ENCODE measurements at regions not wholly inside any gene's neighbourhood (a gene's known extent, or its start where the extent isn't known, plus 50 kb on each side); places are given as distances from the start of the nearest gene placed in this dataset.

- no peak for DNase-seq (ENCODE audit: low spot score)
Measured at GRCh38 chr17:55634702-55635101, 88.0 kb downstream of the TMEM100 start.

DNA sequence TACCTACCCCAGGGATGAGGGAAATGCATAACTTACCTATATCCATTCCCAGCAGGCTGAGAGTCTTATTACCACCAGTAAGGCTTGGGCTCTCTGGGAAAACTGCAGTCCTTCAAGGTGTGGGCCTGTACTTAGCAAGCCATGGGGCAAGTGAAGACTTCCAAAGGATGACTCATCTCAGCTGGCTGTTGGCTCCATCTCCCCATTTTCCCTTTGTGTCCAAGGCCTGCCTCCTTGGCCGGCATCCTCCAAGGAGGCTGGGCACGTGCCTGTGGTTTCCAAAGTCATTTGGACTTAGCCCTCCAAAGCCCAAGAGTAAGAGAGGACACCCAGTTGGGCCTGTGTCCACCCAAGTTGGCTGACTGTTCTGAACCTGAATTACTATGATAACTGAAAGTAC, 89.8 kb downstream of the TMEM100 start:
- no peak for DNase-seq (ENCODE audit: low spot score)

DNA sequence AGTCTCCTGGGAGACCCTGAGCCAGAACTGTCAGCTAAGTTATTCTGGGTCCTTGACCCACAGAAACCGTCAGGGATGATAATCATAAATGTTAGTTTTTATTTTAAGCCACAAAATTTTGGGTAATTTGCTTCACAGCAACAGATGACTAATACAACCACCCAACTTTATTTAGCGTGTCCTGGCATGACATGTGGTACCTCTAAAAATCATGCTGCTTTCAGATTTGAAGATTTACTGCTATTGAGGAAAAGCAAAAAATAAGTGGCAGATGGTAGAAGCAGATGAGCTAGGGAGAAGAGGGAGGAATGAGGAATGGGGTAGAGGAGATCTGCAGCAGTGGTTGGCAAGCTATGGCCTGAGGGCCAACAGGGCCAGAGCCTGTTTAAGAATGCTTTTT, 90.4 kb downstream of the TMEM100 start:
- no peak for DNase-seq (ENCODE audit: low spot score)

DNA sequence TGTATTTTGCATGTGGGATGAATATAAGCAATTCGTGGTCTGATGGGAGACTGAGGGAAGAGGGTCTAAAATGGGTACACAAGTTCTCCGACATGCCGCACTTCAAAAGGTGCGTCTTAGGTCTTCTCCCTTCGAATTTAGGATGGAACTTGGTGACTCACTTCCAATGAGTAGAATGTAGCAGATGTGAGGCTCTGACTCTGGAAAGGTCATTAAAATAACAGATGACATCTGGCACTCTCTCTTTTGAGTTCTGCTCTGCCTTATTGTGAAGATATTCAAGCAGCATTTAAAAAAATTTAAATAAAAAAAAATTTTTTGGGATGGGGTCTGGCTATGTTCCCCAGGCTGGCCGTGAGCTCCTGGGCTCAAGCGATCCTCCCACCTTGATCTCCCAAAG, 92.7 kb downstream of the TMEM100 start:
- DNase-seq (ENCODE audit: low spot score): no peak

DNA sequence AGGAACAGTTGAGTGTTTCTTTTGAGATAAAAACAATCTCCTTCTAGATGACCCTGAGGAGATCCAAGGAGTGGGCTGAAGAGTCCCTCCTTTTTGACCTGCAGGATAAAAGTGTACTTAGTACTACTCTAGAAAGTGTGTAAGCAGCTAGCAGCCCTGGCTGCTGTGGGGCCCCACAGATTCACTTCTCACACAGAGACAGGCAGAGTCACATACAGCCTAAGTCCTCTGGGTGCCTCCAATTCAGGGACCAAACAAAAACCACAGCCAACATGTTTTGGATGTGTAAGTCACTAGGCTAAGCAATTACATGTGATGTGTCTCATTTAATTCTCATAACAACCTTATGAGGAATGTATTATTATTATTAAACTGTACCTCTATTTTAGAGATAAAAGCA, 97.1 kb downstream of the TMEM100 start:
- DNase-seq (ENCODE audit: low spot score): no peak

DNA sequence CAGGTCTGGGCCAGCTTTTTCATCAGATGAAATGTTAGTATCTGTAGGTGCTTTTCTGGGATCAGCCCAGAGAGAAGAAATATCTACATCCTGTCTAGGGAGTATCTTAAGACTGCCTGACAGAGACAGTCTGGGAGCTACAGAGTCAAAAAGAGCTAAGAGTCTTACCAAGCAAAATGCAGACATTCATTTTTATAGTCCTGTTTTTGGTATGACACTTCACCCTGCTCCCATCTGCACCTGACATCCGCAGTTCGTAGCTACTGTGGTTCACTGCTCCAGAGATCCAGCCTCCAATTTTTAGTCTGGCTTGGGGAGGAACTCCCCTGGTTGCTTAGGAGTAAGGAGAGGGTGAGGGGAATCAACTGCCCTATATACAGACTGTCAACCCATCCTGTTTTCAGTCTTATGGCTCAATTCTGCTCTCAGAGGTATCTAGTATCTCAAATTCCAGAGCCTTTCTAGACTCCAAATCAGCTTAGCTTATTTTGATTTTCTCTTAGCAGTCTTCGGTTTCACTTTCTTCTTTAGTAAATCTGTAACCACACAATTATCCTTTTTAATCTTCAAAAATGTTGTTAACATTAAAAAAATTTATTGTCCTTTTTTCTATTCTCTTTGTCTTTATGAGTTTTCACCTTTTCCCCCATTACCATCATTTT, 97.8 kb downstream of the TMEM100 start:
- DNase-seq (ENCODE audit: low spot score): no peak

DNA sequence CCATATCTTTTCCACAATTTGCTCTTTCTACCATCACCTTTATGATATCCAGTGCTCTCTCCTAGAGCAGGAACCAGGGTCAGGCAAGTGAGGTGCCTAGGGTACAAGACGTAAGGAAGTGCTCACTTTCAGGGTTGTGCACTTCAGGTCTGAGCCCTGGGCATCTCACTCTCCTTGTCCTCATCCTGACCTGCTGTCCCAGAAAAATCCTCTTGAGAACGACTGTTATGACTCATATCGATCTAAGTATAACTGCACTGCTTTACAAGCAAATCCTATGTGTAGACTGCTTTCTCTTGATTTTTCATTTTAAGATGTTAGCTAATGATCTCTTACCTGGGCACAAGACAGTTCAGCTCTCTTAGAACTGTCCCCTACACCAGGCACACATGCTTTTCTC, 100.1 kb downstream of the TMEM100 start:
- DNase-seq (ENCODE audit: low spot score): no peak

GRCh38 chr17:55620945-55621344, 101.7 kb downstream of the TMEM100 start:
- no peak for DNase-seq (ENCODE audit: low spot score)

GRCh38 chr17:55620023-55620422, 102.6 kb downstream of the TMEM100 start:
- DNase-seq (ENCODE audit: low spot score): no peak

GRCh38 chr17:55617441-55617840, 105.2 kb downstream of the TMEM100 start:
- DNase-seq (ENCODE audit: low spot score): no peak

GRCh38 chr17:55614061-55614460, 102.8 kb upstream of the SMIM36 start:
- DNase-seq (ENCODE audit: low spot score): no peak

DNA sequence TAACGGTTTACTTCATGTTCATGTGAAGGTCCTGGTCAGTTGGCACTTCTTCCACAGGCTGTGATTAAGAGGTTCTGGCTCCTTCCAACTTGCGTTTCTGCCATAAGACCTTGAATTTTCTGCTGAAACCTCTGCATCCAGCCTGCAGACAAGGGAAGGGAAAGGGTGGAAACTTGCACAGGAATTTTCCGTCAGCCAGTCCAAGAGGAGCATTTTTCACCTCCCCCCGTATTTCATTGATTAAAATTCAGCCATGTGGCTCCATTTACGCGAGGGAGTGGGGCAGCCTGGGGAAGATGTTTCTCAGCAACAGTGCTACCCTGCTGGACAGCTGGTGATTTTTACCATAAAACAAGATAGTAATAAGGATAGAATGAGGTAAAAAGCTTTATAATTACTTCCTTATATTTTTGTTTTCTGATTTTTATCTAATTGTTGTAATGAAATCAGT, 101.5 kb upstream of the SMIM36 start:
- no peak for DNase-seq (ENCODE audit: low spot score)

GRCh38 chr17:55607731-55608341, 96.6 kb upstream of the SMIM36 start:
- no peak for DNase-seq (ENCODE audit: low spot score)

GRCh38 chr17:55606488-55606815, 95.2 kb upstream of the SMIM36 start:
- no peak for DNase-seq (ENCODE audit: low spot score)

DNA sequence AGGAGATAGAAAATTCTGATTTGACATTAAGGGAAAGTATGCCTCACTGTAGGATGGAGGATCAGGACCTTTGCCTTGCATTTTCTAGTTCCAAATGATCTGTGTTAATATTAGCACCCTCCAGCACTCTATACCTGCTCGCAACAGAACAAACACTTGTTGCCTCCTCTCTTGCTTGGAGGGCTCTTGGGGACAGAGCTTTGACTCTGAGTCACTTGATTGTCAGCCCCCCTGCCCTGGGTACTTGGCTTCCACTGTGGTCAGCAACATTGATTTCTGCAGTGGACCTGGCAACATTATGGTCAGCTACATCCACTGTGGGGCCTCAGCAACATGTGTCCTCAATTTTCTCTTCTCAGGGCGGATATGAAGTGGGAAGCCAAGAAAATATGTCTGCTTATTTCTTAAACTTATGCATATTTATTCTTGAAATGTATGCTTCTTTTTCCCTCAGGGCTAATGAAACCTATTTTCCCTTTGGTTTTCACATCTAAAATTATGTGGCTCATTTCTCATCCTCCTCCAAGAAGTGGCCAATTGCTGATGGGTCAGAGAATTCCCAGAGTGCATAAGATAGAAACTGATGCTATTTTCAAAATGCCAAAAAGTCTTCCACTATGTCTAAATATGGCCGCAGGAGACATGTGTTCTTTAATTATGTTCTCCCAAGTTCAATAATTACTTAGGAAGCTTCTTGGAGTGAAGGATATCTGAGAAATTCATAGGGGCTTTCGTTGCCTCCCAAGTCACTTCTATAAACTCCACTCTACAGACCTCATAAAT, 94.6 kb upstream of the SMIM36 start:
- no peak for DNase-seq (ENCODE audit: low spot score)

DNA sequence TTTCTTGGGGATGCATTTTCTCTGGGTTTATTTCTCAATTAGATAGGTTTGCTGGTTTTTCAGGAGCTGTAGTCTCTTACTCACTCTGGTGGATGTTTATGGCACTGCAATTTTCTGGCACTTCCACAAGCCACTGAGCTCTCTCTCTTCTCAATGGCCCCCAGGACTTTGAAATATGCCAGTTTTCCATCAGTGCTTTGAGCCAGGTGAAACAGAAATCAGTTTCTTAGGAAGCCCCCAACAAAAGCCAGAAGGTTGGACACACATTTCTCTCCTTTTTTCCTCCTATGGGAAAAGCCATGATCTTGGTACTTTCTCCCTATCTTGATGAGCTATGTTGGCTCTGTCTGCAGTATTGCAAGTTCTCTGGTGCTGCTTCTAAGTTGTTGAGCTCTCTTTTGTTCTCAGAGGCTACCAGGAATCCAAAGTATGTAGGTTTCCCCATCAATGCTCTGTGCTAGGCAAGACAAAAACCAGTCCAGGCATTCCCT, 90.7 kb upstream of the SMIM36 start:
- DNase-seq (ENCODE audit: low spot score): peak; percentile 40

DNA sequence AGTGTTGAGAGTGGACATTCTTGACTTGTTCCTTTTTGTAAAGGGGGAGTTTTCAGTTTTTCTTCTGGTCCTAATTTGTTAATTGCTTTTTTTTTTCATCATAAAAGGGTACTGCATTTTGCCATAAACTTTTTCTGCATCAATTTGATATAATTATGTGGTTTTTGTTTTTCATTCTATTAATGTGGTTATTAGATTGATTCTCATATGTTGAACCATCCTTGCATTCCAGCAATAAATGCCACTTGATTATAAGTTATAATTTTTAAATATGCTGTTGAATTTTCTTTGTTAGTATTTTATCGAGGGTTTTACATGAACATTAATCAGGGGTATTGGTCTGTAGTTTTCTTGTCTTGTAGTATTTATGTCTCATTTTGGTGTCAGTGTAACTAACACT, 87.2 kb upstream of the SMIM36 start:
- no peak for DNase-seq (ENCODE audit: low spot score)

- no peak for DNase-seq (ENCODE audit: low spot score)
Measured at GRCh38 chr17:55588446-55589242, 77.4 kb upstream of the SMIM36 start.

DNA sequence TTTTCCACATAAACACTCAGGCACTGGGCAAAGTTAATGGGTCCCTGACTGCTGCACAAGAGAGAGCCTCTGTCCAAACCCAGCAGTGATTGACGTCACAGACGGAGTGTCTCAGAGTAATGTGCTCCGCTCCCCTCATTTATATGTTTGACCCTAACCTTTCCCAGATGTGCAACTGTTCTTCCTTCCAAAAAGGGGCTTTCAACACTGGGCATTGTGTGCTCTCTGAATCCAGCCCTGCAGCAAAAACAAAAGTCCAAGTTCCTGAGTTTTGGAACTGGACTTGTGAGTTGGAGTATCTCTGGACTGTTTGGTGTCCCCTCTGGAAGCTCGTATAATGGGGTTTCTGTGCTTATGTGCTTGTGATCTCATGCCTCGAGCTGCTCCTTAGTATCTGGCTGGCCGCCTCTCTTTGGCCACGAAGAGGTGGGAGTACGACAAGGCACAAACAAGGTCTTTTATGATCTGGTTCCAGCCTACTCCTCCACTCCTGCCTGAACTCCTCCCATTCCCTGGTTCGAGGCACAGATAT, 76.4 kb upstream of the SMIM36 start:
- no peak for DNase-seq (ENCODE audit: low spot score)

- DNase-seq (ENCODE audit: low spot score): no peak
Measured at GRCh38 chr17:55585629-55586028, 74.4 kb upstream of the SMIM36 start.

- no peak for DNase-seq (ENCODE audit: low spot score)
Measured at GRCh38 chr17:55584861-55585260, 73.6 kb upstream of the SMIM36 start.
